Epithelial cell of esophagus (primary cell): ENCODE measurements at regions not wholly inside any gene's neighbourhood (a gene's known extent, or its start where the extent isn't known, plus 50 kb on each side); places are given as distances from the start of the nearest gene placed in this dataset.

Source experiments
- DNase-seq: peaks from one replicate; pipeline ENCODE4 v3.0.0; 2010; ENCODE audit warnings: low read depth
- H3K4me3 ChIP-seq: 2 replicates; pipeline ENCODE4 v1.5.1; 2011; ENCODE audit warnings: mild to moderate bottlenecking, low read length, control low read depth
- CTCF ChIP-seq: IDR thresholded peaks from 2 replicates; pipeline ENCODE4 v1.5.1; 2011; ENCODE audit warnings: low read depth, mild to moderate bottlenecking, low read length, control low read depth, inconsistent platforms; ENCODE audit not compliant: insufficient read depth; ENCODE audit errors: missing control alignments

GRCh38 chr5:51494821-51495220 lies 111.6 kb downstream of the ISL1 start:
- no peak for TF ChIP-seq CTCF
- no peak for DNase-seq
- H3K4me3 ChIP-seq, result no peak overlapping the region

GRCh38 chr5:51495672-51496071 lies 112.4 kb downstream of the ISL1 start:
- DNase-seq, result peak; percentile 88
- no peak for TF ChIP-seq CTCF
- H3K4me3 ChIP-seq, result no peak overlapping the region

DNA sequence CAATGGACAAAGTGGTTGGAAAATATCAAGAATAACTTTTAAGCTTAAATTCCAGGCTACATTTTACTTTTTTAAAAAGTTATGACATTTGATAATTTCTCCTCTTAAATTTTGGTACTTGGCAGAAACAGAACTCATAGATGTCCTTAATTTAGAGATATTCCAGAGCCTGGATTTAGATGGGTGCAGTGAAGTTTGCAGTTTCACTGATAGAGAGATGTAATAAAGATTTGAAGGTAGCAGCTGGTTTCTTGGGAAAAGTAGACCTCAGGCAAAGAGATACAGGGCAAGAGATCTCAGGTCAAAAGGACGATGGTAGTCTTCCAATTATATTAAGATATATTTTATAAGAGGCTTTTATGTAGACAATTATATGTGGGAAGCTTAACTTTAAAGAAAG lies 134.6 kb downstream of the ISL1 start:
- no peak overlapping the region for H3K4me3 ChIP-seq
- DNase-seq, result no peak
- TF ChIP-seq CTCF, result no peak

- no peak for TF ChIP-seq CTCF
- DNase-seq, result no peak
- no peak overlapping the region for H3K4me3 ChIP-seq
Observed at GRCh38 chr5:51518607-51519006, 135.4 kb downstream of the ISL1 start.

DNA sequence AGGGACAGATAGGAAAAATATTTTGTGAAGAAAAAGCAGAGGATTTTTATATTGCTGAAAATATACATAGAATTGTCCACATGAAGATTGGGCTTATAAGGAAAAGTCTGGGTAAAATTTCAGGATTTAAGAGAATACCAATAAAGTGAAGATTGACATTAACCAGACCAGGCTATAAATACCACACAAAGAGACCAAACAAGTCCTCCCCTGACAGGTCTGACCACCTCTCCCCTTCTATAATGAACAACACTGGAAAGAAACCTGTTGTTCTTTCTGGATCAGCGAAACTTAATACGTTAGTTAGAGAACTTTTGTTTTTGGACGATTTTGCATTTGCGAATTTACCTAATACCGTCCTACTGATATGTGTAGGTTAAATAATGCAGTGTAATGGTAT lies 138.3 kb downstream of the ISL1 start:
- DNase-seq, result no peak
- TF ChIP-seq CTCF, result no peak
- no peak overlapping the region for H3K4me3 ChIP-seq

GRCh38 chr5:51539232-51539631 lies 156.0 kb downstream of the ISL1 start:
- DNase-seq, result no peak
- no peak overlapping the region for H3K4me3 ChIP-seq
- TF ChIP-seq CTCF, result no peak

DNA sequence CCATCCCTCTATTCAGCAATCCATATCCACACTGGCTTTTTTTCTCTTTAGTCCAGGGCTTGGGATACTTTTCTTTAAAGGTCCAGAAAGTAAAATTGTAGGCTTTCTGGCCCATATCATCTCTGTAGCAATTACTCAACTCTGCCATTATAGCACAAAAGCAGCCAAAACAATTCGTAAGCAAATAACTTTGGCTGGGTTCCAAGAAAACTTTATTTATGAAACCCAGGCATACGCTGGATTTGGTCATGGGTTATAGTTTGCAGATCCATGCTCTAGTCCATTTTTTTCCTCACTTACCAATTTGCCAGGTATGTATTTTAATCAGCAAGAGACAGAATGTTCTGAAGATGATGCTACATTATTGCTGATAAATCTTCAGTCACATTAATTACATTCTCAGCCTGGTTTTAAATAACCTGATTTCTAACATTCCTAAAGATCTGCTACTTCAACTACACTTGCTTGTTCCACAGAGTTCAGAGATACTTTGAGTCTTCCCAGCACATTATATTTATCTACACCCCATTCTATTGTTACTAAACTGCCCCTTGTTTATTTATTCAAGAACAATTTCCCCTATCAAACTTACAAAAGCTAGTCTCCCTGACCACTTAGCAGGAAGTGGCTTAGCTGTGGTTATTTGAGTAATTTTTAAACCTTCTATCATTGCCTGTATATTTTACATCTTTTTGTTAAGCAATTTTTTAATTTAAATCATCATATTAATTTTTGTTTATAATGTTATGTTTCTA lies 161.0 kb downstream of the ISL1 start:
- no peak for TF ChIP-seq CTCF
- no peak overlapping the region for H3K4me3 ChIP-seq
- peak; percentile 10 for DNase-seq
